ENCODE measurements at regions not wholly inside any gene's neighbourhood (a gene's known extent, or its start where the extent isn't known, plus 50 kb on each side); places are given as distances from the start of the nearest gene placed in this dataset.
"Not testable (repeated sequence)": the region's sequence is repeated elsewhere in the genome, so short reads cannot be mapped to it uniquely, and the experiment has no call there.

GRCh38 chr1:191702124-191702523 is 456.1 kb upstream of the RGS18 start:
- Mint-ChIP-seq H3K4me1 (no peaks in the 10 kb centered on the region), H3K9me3 (peaks cover 0 to 13% (median 4%) of the 10 kb centered on the region in 9 donors)
- POLR2A ChIA-PET, result no interaction called here

DNA sequence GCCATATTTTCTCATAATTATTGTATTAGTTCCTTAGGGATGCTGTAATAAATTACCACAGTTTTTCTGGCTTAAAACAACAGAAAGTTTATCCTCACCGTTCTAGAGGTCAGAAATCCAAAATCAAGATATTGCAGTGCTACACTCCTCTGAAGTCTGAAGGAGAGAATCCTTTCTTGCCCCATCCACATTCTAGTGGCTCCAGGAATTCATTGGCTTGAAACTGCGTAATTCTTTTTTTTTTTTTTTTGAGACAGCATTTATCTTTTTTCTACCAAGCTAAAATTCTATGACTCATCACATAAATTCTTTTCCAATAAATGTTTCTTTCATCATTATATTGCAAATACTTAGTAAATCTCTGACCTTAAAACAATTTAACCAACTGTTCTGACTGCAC is 451.0 kb upstream of the RGS18 start:
- Mint-ChIP-seq H3K27ac (no peak overlapping the region), H3K27me3 (no peaks in the 10 kb centered on the region), H3K9me3 (peaks cover 0 to 15% (median 2%) of the 10 kb centered on the region in 9 donors), H3K4me3 (no peak overlapping the region), H3K4me1 (no peaks in the 10 kb centered on the region), H3K36me3 (no peaks in the 10 kb centered on the region)
- ATAC-seq (no peak), DNase-seq (no peak)
- POLR2A ChIA-PET, result no interaction called here

More at GRCh38 chr1:191702124-191702523, 456.1 kb upstream of the RGS18 start:
- no peak overlapping the region for H3K4me3 Mint-ChIP-seq
- no peaks in the 10 kb centered on the region for H3K36me3 Mint-ChIP-seq
- DNase-seq (no peak), ATAC-seq (no peak)
- no peak overlapping the region for H3K27ac Mint-ChIP-seq
- no peaks in the 10 kb centered on the region for H3K27me3 Mint-ChIP-seq

DNA sequence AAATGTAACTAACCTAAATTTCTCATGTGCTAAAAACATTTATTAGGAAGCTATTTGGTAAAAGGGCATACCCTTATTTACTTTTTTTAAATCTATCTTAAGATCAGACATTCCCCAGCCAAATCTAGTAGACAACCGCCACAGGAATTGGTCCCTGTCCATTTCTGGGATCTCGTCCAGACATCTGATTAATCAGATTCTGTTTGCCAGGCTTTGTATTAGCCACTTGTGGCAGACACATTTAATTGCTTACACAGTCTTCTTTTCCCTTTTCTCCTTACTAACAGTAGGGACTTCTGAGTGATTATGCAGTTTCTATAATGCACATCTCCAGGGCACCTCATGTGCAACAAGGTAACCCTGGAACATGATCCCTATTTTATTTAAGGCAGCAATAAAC is 449.0 kb upstream of the RGS18 start:
- no peak for ATAC-seq
- POLR2A ChIA-PET, result no interaction called here
- H3K36me3 Mint-ChIP-seq, result no peaks in the 10 kb centered on the region
- no peak for DNase-seq
- H3K4me3 Mint-ChIP-seq, result no peak overlapping the region
- no peaks in the 10 kb centered on the region for H3K4me1 Mint-ChIP-seq
- H3K27ac Mint-ChIP-seq, result no peak overlapping the region
- peaks cover 0 to 15% (median 2%) of the 10 kb centered on the region in 9 donors for H3K9me3 Mint-ChIP-seq
- H3K27me3 Mint-ChIP-seq, result no peaks in the 10 kb centered on the region

DNA sequence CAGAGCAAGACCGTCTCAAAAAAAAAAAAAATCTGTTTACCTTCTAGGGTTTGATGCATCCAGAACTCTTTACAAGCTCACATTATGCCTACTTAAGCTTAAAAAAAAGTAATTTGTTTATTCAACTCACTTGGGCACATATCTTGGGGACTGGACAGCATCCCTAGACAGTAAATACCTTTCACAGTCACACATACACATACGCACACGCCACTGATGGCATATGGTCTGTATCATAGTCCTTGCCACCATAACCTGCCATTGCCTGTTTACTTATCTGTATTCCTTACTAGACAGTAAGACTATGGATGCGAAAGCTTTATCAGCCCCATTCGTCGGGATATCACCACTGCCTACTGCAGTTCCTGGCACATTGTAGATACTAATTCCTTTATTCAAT is 446.3 kb upstream of the RGS18 start:
- Mint-ChIP-seq H3K9me3 (peaks cover 0 to 19% (median 6%) of the 10 kb centered on the region in 9 donors), H3K36me3 (peaks cover 0 to 2% (median 0%) of the 10 kb centered on the region in 3 donors), H3K4me1 (no peaks in the 10 kb centered on the region), H3K27me3 (no peaks in the 10 kb centered on the region), H3K4me3 (no peak overlapping the region), H3K27ac (no peak overlapping the region)
- POLR2A ChIA-PET, result no interaction called here
- ATAC-seq (no peak), DNase-seq (no peak)

DNA sequence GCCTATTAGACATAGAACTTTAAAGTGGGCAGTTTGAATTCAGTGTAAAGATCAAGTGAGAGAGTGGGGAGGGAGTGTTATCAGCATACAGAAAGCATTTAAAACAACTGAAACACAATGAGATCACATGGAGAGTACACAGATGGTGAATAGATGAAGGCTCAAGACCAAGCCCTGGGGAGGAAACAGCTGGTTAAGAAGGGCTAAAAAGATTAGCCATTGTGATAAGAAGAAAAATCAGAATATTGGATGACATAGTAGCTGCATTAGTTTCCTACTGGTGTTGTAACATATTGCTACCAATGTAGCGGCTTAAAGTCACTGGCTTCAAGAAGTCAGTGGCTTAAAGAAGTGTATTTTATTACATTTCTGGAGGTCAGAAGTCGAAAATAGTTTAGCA is 443.4 kb upstream of the RGS18 start:
- no peak for ATAC-seq
- no peaks in the 10 kb centered on the region for H3K4me1 Mint-ChIP-seq
- no peak overlapping the region for H3K4me3 Mint-ChIP-seq
- no peak overlapping the region for H3K27ac Mint-ChIP-seq
- peaks cover 0 to 2% (median 0%) of the 10 kb centered on the region in 3 donors for H3K36me3 Mint-ChIP-seq
- no peaks in the 10 kb centered on the region for H3K27me3 Mint-ChIP-seq
- no peak for DNase-seq
- peaks cover 0 to 16% (median 3%) of the 10 kb centered on the region in 9 donors for H3K9me3 Mint-ChIP-seq
- POLR2A ChIA-PET, result no interaction called here

GRCh38 chr1:191729742-191730141 is 428.5 kb upstream of the RGS18 start:
- no peak overlapping the region for H3K4me3 Mint-ChIP-seq
- H3K9me3 Mint-ChIP-seq, result peaks cover 0 to 29% (median 10%) of the 10 kb centered on the region in 9 donors
- POLR2A ChIA-PET, result no interaction called here
- no peak overlapping the region for H3K27ac Mint-ChIP-seq
- no peaks in the 10 kb centered on the region for H3K36me3 Mint-ChIP-seq
- H3K4me1 Mint-ChIP-seq, result no peaks in the 10 kb centered on the region
- H3K27me3 Mint-ChIP-seq, result no peaks in the 10 kb centered on the region
- ATAC-seq, result no peak
- DNase-seq, result no peak

GRCh38 chr1:191731608-191732302 is 426.5 kb upstream of the RGS18 start:
- H3K27me3 Mint-ChIP-seq, H3K4me3 Mint-ChIP-seq, H3K36me3 Mint-ChIP-seq, DNase-seq, POLR2A ChIA-PET, ATAC-seq, H3K4me1 Mint-ChIP-seq, H3K27ac Mint-ChIP-seq: not testable (repeated sequence)
- H3K9me3 Mint-ChIP-seq, result peaks cover 0 to 29% (median 10%) of the 10 kb centered on the region in 9 donors

DNA sequence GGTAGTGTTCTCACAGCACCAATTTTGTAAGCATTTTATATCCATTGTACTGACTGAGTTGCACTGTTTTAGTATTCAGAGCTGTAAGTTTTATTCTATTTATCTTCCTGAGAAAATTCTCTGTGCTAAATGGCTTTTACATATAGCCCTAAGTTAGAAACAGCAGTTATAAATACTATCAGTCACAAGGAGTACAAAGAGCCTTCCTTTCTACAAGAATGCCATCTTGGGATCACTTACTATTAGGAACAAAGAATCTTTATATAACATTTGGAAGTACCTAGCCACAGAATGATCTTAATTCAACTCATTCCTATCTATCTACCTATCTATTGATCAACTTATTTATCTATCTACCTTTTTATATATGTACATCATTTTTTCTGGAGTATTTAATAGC is 423.9 kb upstream of the RGS18 start:
- H3K9me3 Mint-ChIP-seq, result peaks cover 0 to 19% (median 9%) of the 10 kb centered on the region in 9 donors
- no peaks in the 10 kb centered on the region for H3K27me3 Mint-ChIP-seq
- DNase-seq (no peak), ATAC-seq (no peak)
- no peaks in the 10 kb centered on the region for H3K36me3 Mint-ChIP-seq
- no peak overlapping the region for H3K4me3 Mint-ChIP-seq
- H3K27ac Mint-ChIP-seq, result no peak overlapping the region
- H3K4me1 Mint-ChIP-seq, result no peaks in the 10 kb centered on the region
- POLR2A ChIA-PET, result no interaction called here

DNA sequence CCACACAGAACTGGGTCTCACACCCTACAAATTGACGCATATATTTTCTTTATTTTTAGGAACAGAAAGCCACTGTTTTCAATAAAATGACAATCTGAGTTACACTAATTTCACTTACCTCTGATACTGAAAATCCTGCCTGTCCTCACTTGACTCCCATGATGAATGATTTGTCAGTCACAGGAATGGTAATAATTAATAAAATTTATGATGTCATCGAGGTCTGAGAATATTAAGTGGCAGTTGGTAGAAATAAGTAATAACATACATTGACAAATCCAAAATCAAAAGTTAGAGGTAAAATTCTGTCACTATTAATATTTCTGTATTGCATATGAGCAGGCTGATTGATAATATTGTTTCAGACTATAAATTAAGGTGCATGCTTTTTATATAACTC is 418.7 kb upstream of the RGS18 start:
- POLR2A ChIA-PET, result no interaction called here

GRCh38 chr1:191752342-191752741 is 405.9 kb upstream of the RGS18 start:
- Mint-ChIP-seq H3K9me3 (peaks cover 0 to 18% (median 10%) of the 10 kb centered on the region in 9 donors), H3K4me1 (no peaks in the 10 kb centered on the region), H3K27me3 (no peaks in the 10 kb centered on the region), H3K36me3 (no peaks in the 10 kb centered on the region), H3K27ac (no peak overlapping the region), H3K4me3 (no peak overlapping the region)
- ATAC-seq (no peak), DNase-seq (no peak)
- POLR2A ChIA-PET, result no interaction called here

More for the DNA sequence above, 418.7 kb upstream of the RGS18 start:
- Mint-ChIP-seq H3K27ac (no peak overlapping the region), H3K4me3 (no peak overlapping the region), H3K4me1 (no peaks in the 10 kb centered on the region), H3K27me3 (no peaks in the 10 kb centered on the region), H3K36me3 (no peaks in the 10 kb centered on the region), H3K9me3 (peaks cover 0 to 10% (median 0%) of the 10 kb centered on the region in 9 donors)
- DNase-seq, result no peak
- ATAC-seq, result no peak

DNA sequence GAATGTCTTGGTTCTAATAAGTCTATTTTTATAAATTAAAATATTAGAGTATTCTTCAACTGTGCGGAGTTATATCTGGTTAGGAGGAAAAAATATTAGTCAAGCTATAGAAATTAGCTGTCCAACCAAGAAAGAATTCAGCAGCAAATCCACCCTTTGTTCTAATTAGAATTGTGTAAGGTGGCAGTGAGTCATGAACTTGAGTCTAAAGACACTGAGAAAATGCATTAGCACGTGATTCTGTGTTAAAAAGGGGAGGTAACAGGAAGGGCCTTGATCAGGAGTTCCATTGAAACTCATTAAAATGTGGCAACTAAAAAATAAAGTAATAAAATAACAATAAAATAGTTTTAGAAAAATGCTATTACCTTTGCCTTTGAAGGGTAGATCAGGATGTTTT is 398.2 kb upstream of the RGS18 start:
- POLR2A ChIA-PET, result no interaction called here
- H3K9me3 Mint-ChIP-seq, result peaks cover 0 to 29% (median 3%) of the 10 kb centered on the region in 9 donors
- no peak overlapping the region for H3K27ac Mint-ChIP-seq
- no peak for ATAC-seq
- H3K4me3 Mint-ChIP-seq, result no peak overlapping the region
- H3K36me3 Mint-ChIP-seq, result no peaks in the 10 kb centered on the region
- no peak for DNase-seq
- H3K27me3 Mint-ChIP-seq, result no peaks in the 10 kb centered on the region
- no peaks in the 10 kb centered on the region for H3K4me1 Mint-ChIP-seq

DNA sequence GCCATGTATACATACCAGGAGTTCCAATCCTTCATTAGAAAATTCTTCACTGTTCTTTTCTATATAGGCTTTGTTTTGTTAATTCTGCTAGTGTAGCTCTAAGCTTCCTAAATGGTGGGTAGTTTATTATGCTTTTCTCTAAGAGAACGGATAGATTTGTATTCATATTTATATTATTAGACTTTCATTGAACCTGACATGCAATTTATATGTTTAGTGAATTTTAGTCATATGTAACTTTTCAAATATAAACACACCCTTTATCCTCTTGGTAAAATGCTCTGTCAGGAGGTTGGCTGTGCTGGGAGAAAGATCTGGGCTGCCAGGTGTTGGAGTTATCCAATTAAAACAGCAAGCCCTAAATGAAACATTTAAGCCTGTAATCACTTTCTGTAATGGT is 369.7 kb upstream of the RGS18 start:
- Mint-ChIP-seq H3K27ac (no peak overlapping the region), H3K9me3 (peaks cover 0 to 34% (median 8%) of the 10 kb centered on the region in 9 donors), H3K27me3 (no peaks in the 10 kb centered on the region), H3K4me1 (no peaks in the 10 kb centered on the region), H3K4me3 (no peak overlapping the region), H3K36me3 (no peaks in the 10 kb centered on the region)
- POLR2A ChIA-PET, result no interaction called here
- ATAC-seq, result no peak
- DNase-seq, result no peak

DNA sequence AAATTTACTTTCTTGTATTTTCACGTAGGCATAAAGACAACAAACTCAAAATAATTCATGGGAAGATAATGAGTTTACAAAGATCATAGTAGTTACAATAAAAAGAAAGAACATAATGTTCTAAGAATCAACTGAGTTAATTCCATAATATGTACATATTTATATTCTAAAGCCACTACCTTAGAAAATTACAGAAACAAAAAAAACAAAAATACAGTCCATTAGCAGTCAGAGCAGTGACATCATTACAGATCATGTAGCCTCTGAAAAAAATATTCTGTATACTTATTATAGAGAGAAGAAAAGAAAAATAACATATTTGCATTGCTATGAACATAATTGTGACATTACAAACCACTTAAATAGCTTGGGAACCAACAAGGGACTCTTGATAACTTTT is 360.1 kb upstream of the RGS18 start:
- H3K27me3 Mint-ChIP-seq, result peaks cover 0 to 1% (median 0%) of the 10 kb centered on the region in 5 donors
- H3K36me3 Mint-ChIP-seq, result no peaks in the 10 kb centered on the region
- H3K4me1 Mint-ChIP-seq, result no peaks in the 10 kb centered on the region
- H3K4me3 Mint-ChIP-seq, result no peak overlapping the region
- H3K9me3 Mint-ChIP-seq, result peaks cover 0 to 7% (median 2%) of the 10 kb centered on the region in 9 donors
- DNase-seq (no peak), ATAC-seq (no peak)
- POLR2A ChIA-PET, result no interaction called here
- H3K27ac Mint-ChIP-seq, result no peak overlapping the region

DNA sequence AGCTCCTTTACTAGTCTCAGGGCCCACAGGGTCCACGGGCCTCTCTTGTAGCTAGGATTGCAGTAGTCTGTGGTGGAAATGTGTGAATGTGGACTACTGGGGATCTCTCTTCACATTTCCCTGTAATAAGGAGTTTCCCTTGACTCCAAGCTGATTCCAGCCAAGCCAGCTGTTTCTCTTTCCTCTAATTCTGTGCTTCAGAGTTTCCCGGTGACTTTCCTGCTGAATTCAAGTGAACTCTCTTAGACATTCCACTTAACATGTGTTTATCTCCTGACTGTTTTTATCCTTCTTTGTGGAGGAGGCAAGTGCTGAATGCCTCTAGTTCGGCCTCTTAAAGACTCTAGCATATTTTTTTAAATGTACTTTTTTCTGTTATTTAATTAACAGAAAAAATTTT is 354.0 kb upstream of the RGS18 start:
- Mint-ChIP-seq H3K36me3 (no peaks in the 10 kb centered on the region), H3K4me1 (no peaks in the 10 kb centered on the region), H3K27me3 (no peaks in the 10 kb centered on the region), H3K4me3 (no peak overlapping the region), H3K27ac (no peak overlapping the region), H3K9me3 (peaks cover 0 to 10% (median 2%) of the 10 kb centered on the region in 9 donors)
- DNase-seq (no peak), ATAC-seq (no peak)
- POLR2A ChIA-PET, result no interaction called here
